ENCODE measurements at regions not wholly inside any gene's neighbourhood (a gene's known extent, or its start where the extent isn't known, plus 50 kb on each side); places are given as distances from the start of the nearest gene placed in this dataset.

DNA sequence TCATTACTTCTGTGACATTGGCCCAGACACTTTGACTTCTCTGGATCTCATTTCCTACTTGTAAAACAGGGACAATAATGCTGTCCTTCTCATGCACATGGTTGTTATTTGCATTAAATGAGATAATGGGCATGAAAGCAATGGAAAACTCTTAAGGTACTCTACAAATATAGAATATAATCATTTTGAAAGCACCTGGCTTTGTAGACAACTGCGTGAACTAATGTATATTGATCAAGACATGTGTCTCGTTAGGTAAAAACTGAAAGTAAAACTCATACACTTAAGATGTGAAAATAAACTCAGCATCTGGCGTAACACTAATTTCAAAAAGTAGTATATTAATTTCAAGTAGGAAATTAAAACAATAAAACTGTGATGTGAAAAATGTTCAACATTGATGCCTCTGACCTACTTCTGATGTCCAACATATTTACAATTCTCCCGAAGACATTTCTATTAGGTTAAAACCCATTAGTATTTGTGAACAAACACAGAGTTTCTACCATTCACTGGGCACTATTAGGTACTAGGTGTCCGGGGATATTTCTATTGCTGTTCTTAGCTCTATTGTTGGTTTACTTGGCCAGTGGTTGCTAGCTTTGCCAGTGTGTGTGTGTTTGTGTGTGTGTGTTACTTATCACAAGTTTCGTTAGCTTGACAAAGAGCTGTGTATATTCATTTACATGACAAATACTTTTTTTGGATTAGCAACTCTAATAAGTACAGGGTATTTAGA is 220.5 kb downstream of the KCNRG start:
- no peaks in the 10 kb centered on the region for H3K9me3 ChIP-seq
- H3K27me3 ChIP-seq: no peaks in the 10 kb centered on the region
- no peak overlapping the region for H3K27ac ChIP-seq
- H3K4me1 ChIP-seq (ENCODE audit: control insufficient read depth in 1 of 2, insufficient read depth in 1 of 2, low read depth in 1 of 2, low read length in 1 of 2): peaks cover 4 to 5% of the 10 kb centered on the region in 2 experiments
- H3K4me3 ChIP-seq (ENCODE audit: low read depth in 1 of 2, low read length in 1 of 2): no peak overlapping the region
- H3K36me3 ChIP-seq: no peaks in the 10 kb centered on the region
- no peak for TF ChIP-seq CTCF (IDR thresholded peaks at IDR 0.05)

DNA sequence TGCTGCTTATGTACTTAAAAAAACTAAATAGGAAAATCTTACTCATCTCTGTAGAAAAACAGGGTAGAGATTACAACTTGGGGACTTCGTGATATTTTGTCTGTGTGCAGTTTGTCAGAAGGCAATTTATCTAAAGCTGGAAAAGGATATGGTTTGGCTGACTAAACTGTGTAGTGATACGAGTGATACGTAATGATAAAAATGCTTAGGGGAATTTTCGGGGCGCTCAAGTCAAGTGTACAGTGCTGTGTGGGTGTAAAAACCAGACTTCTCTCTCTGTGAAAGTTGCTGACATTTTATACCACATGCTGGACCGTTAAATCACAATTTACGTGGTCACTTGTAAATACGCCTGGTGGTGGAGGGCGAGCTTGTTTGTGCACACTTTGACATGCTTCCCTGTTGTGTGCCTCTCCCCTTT is 221.7 kb downstream of the KCNRG start:
- Histone ChIP-seq H3K27ac (no peak overlapping the region), H3K4me1 (ENCODE audit: control insufficient read depth in 1 of 2, insufficient read depth in 1 of 2, low read depth in 1 of 2, low read length in 1 of 2) (no peaks in the 10 kb centered on the region), H3K27me3 (no peaks in the 10 kb centered on the region), H3K9me3 (no peaks in the 10 kb centered on the region), H3K4me3 (ENCODE audit: low read depth in 1 of 2, low read length in 1 of 2) (no peak overlapping the region), H3K36me3 (no peaks in the 10 kb centered on the region)
- TF ChIP-seq CTCF (IDR thresholded peaks at IDR 0.05): no peak

- Histone ChIP-seq H3K4me1 (ENCODE audit: control insufficient read depth in 1 of 2, insufficient read depth in 1 of 2, low read depth in 1 of 2, low read length in 1 of 2) (no peaks in the 10 kb centered on the region), H3K27ac (no peak overlapping the region), H3K36me3 (no peaks in the 10 kb centered on the region), H3K27me3 (no peaks in the 10 kb centered on the region), H3K4me3 (ENCODE audit: low read depth in 1 of 2, low read length in 1 of 2) (no peak overlapping the region), H3K9me3 (no peaks in the 10 kb centered on the region)
- TF ChIP-seq CTCF (IDR thresholded peaks at IDR 0.05): no peak
Observed at GRCh38 chr13:50238922-50239321, 223.7 kb downstream of the KCNRG start.

GRCh38 chr13:50241479-50241878 is 226.2 kb downstream of the KCNRG start:
- Histone ChIP-seq H3K4me1 (ENCODE audit: control insufficient read depth in 1 of 2, insufficient read depth in 1 of 2, low read depth in 1 of 2, low read length in 1 of 2) (no peaks in the 10 kb centered on the region), H3K27me3 (no peaks in the 10 kb centered on the region), H3K9me3 (no peaks in the 10 kb centered on the region), H3K4me3 (ENCODE audit: low read depth in 1 of 2, low read length in 1 of 2) (no peak overlapping the region), H3K27ac (no peak overlapping the region), H3K36me3 (no peaks in the 10 kb centered on the region)
- no peak for TF ChIP-seq CTCF (IDR thresholded peaks at IDR 0.05)

DNA sequence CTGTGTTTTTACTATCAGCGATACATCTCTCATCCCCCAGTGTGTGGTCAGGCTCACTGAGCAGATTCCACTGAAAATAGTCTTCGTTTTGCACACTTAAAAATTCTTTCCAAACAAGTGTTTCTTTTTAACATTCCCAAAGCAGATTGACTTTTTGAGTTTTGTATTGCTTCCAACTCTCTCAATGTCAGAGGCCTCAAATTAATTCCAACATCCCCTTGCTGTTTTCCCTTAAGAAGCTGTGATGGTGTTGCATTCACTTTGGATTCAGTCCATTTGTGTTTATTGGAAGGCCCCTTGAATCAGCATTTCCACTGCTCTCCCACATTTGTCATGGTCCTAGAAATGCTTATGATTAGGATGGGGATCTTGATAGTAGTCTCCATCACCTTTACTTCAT is 228.7 kb downstream of the KCNRG start:
- H3K27me3 ChIP-seq: no peaks in the 10 kb centered on the region
- no peaks in the 10 kb centered on the region for H3K9me3 ChIP-seq
- H3K36me3 ChIP-seq: no peaks in the 10 kb centered on the region
- no peaks in the 10 kb centered on the region for H3K4me1 ChIP-seq (ENCODE audit: control insufficient read depth in 1 of 2, insufficient read depth in 1 of 2, low read depth in 1 of 2, low read length in 1 of 2)
- H3K27ac ChIP-seq: no peak overlapping the region
- no peak overlapping the region for H3K4me3 ChIP-seq (ENCODE audit: low read depth in 1 of 2, low read length in 1 of 2)
- no peak for TF ChIP-seq CTCF (IDR thresholded peaks at IDR 0.05)
